ENCODE measurements at regions not wholly inside any gene's neighbourhood (a gene's known extent, or its start where the extent isn't known, plus 50 kb on each side); places are given as distances from the start of the nearest gene placed in this dataset.

DNA sequence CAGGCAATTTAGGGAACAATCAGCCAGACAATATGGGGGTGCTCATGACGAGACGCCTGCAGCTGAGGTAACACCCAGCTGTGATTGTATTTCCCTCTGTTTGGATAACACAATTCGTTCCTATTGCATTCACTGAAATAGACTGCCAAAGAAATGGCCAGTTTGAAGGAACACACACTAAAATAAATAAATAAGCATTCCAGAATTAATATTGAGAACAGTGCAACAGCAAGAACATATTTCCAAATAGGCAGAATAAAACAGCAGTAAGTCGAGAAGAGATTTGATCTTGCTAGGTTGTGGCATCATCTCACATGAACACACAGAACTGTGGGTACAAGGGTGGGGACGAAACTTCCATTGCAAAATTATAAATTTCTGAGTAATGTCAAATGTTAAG lies 133.5 kb upstream of the FAM47B start (continued):
- no peak for TF ChIP-seq ZNF532 (CRISPR knock-in tag; IDR thresholded peaks at IDR 0.05; ENCODE audit: borderline replicate concordance)
- TF ChIP-seq, protein P1, sequence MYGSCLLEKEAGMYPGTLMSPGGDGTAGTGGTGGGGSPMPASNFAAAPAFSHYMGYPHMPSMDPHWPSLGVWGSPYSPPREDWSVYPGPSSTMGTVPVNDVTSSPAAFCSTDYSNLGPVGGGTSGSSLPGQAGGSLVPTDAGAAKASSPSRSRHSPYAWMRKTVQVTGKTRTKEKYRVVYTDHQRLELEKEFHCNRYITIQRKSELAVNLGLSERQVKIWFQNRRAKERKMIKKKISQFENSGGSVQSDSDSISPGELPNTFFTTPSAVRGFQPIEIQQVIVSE (CRISPR knock-in tag; IDR thresholded peaks at IDR 0.05; ENCODE audit: borderline replicate concordance): no peak

- Mint-ChIP-seq H3K4me1 (no peaks in the 10 kb centered on the region), H3K27ac (no peak overlapping the region), H3K4me3 (no peak overlapping the region), H3K36me3 (no peaks in the 10 kb centered on the region), H3K27me3 (ENCODE audit: low read depth) (no peaks in the 10 kb centered on the region), H3K9me3 (no peaks in the 10 kb centered on the region)
- CTCF ChIA-PET: interaction anchor here (0.9 kb wide), 1 partner anchor 109 kb away, joined by 3 read pairs; no protein-coding TSS in a partner anchor
- POLR2A ChIA-PET: no interaction called here
- DNase-seq (ENCODE audit: low spot score): no peak
- ATAC-seq: no peak
- TF ChIP-seq E2F4 (CRISPR knock-in tag; IDR thresholded peaks at IDR 0.05; ENCODE audit: borderline replicate concordance, low read depth) (no peak), ZNF281 (CRISPR knock-in tag; IDR thresholded peaks at IDR 0.05) (no peak), NFATC4 (CRISPR knock-in tag; IDR thresholded peaks at IDR 0.05) (no peak), NR1H2 (CRISPR knock-in tag; IDR thresholded peaks at IDR 0.05) (no peak), NFE2L1 (CRISPR knock-in tag; IDR thresholded peaks at IDR 0.05) (no peak), CTCF (IDR thresholded peaks at IDR 0.05) (no peak), ZNF532 (CRISPR knock-in tag; IDR thresholded peaks at IDR 0.05; ENCODE audit: borderline replicate concordance) (no peak), NFYB (CRISPR knock-in tag; conservative IDR thresholded peaks at IDR 0.05; ENCODE audit: low read depth) (no peak), MLX (CRISPR knock-in tag; IDR thresholded peaks at IDR 0.05) (no peak), TCF7 (CRISPR knock-in tag; IDR thresholded peaks at IDR 0.05; ENCODE audit: low read depth) (no peak), AR (CRISPR knock-in tag; IDR thresholded peaks at IDR 0.05) (no peak), KAT7 (CRISPR knock-in tag; IDR thresholded peaks at IDR 0.05; ENCODE audit: borderline replicate concordance) (no peak)
- TF ChIP-seq, protein P2, sequence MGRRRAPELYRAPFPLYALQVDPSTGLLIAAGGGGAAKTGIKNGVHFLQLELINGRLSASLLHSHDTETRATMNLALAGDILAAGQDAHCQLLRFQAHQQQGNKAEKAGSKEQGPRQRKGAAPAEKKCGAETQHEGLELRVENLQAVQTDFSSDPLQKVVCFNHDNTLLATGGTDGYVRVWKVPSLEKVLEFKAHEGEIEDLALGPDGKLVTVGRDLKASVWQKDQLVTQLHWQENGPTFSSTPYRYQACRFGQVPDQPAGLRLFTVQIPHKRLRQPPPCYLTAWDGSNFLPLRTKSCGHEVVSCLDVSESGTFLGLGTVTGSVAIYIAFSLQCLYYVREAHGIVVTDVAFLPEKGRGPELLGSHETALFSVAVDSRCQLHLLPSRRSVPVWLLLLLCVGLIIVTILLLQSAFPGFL (CRISPR knock-in tag; IDR thresholded peaks at IDR 0.05; ENCODE audit: borderline replicate concordance): no peak
These were observed 132.2 kb upstream of the FAM47B start for GRCh38 chrX:34810364-34810763.

Measured in WTC11 (cell line).